Erythroblast (primary cell): ENCODE measurements at regions not wholly inside any gene's neighbourhood (a gene's known extent, or its start where the extent isn't known, plus 50 kb on each side); places are given as distances from the start of the nearest gene placed in this dataset.

Experiments
- GATA1 ChIP-seq: IDR thresholded peaks from 2 replicates; pipeline ENCODE4 v1.6.1; 2011; ENCODE audit warnings: low read depth, mild to moderate bottlenecking, control low read depth, low read length, moderate library complexity
- POLR2A ChIP-seq: IDR thresholded peaks from 2 replicates; pipeline ENCODE4 v1.6.1; 2011; ENCODE audit warnings: mild to moderate bottlenecking, low read length

DNA sequence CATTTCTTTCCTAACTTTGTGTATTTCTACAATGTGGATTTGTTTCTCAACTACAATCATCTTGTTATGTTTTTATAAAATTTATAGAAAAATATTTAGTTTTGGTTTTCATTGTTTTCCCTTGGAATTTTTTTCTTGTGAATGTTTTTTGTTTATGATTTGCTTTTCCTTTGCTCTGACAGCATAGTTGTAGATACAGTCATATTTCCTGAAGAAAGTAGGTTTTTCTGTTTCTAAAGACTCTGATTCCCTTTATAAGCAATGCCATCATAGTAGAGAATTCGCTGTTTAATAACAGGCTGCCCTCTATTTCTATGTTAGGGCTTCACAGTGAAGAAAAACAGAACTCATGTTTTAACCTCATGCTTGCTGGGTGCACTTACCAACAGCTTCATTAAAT is 482.3 kb downstream of the ZBBX start:
- no peak for TF ChIP-seq POLR2A
- TF ChIP-seq GATA1: no peak
